Endodermal cell (in vitro differentiated cells): ENCODE measurements at regions not wholly inside any gene's neighbourhood (a gene's known extent, or its start where the extent isn't known, plus 50 kb on each side); places are given as distances from the start of the nearest gene placed in this dataset.
A peak's percentile ranks its signal among the peaks of the same experiment; 100 is the strongest.

Source experiments
- DNase-seq: peaks from one replicate; pipeline ENCODE4 v3.0.0-alpha.2; 2017
- H3K27ac ChIP-seq: 2 replicates; pipeline ENCODE4 v1.5.1; 2013; ENCODE audit warnings: mild to moderate bottlenecking, low read depth, low read length, moderate library complexity
- H3K27me3 ChIP-seq: 2 replicates; pipeline ENCODE4 v1.6.1; 2013; ENCODE audit warnings: mild to moderate bottlenecking, low read length, moderate library complexity; ENCODE audit not compliant: insufficient read depth, control insufficient read depth, poor library complexity, severe bottlenecking
- H3K36me3 ChIP-seq: 2 replicates; pipeline ENCODE4 v1.7.0; 2013; ENCODE audit warnings: mild to moderate bottlenecking, low read length, moderate library complexity; ENCODE audit not compliant: control insufficient read depth, insufficient read depth
- H3K4me1 ChIP-seq: one replicate; pipeline ENCODE4 v1.7.0; 2013; ENCODE audit warnings: low read length; ENCODE audit not compliant: control insufficient read depth, insufficient read depth
- H3K4me3 ChIP-seq: 2 replicates; pipeline ENCODE4 v1.5.1; 2013; ENCODE audit warnings: mild to moderate bottlenecking, low read length, moderate library complexity
- H3K9ac ChIP-seq: 2 replicates; pipeline ENCODE4 v1.6.1; 2013; ENCODE audit warnings: mild to moderate bottlenecking, low read length, moderate library complexity; ENCODE audit not compliant: poor library complexity, severe bottlenecking; ENCODE audit errors: extremely low read depth
- H3K9me3 ChIP-seq: 2 replicates; pipeline ENCODE4 v1.6.1; 2013; ENCODE audit warnings: mild to moderate bottlenecking, low read length, moderate library complexity; ENCODE audit not compliant: control insufficient read depth
- H3K27ac Mint-ChIP-seq: 2 replicates; pipeline ENCODE4 v1.8.0; 2020; ENCODE audit warnings: mixed read lengths
- H3K27me3 Mint-ChIP-seq: 2 replicates; pipeline ENCODE4 v1.8.0; 2021; ENCODE audit warnings: mild to moderate bottlenecking, mixed read lengths; ENCODE audit not compliant: insufficient read depth
- H3K36me3 Mint-ChIP-seq: 2 replicates; pipeline ENCODE4 v1.8.0; 2020; ENCODE audit warnings: low read depth, mixed read lengths
- H3K4me1 Mint-ChIP-seq: 2 replicates; pipeline ENCODE4 v1.8.0; 2020; ENCODE audit warnings: mixed read lengths
- H3K4me3 Mint-ChIP-seq: 2 replicates; pipeline ENCODE4 v1.8.0; 2020; ENCODE audit warnings: mild to moderate bottlenecking, moderate library complexity, mixed read lengths
- H3K9me3 Mint-ChIP-seq: 2 replicates; pipeline ENCODE4 v1.8.0; 2020; ENCODE audit warnings: mild to moderate bottlenecking, mixed read lengths
- WGBS, 2 experiments: methylation state at CpG; one replicate each; pipeline versions ENCODE4 v1.1.5 to v1.1.7; 2013; ENCODE audit warnings: missing lambda C conversion rate in 2 of 2, mixed read lengths in 1 of 2; ENCODE audit not compliant: insufficient coverage in 1 of 2, insufficient read length in 1 of 2; 5-methylcytosine and 5-hydroxymethylcytosine counted together
- TF ChIP-seq, protein P1 (sequence below): fragments of 200-600 bp; sonication (generic); conservative IDR thresholded peaks from 2 replicates; pipeline ENCODE4 v1.5.0; 2021; ENCODE audit warnings: antibody characterized with exemption, mild to moderate bottlenecking

DNA sequence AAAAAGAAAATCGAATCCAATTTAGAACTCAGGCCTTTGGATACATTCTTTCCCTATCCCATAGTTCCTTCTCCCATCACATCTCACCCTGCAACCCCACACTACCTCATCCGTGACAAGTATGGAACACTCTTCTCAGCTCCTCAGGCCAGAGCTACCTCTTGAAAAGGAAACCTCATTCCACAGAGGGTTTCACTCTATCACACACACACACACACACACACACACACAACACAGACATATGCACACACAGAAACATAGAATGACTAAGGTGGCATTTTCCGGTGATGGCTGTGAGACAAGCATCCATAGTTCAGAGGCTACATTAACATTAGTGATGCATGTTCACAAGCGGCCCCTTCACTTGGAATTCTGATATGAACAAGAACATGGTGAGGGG, 122.0 kb upstream of the HES1 start:
- H3K27me3 Mint-ChIP-seq = no peaks in the 10 kb centered on the region

GRCh38 chr3:194014756-194015155, 121.2 kb upstream of the HES1 start:
- Histone ChIP-seq H3K4me1 (no peaks in the 10 kb centered on the region), H3K36me3 (no peaks in the 10 kb centered on the region), H3K9ac (no peak overlapping the region), H3K27ac (no peak overlapping the region), H3K4me3 (no peak overlapping the region), H3K9me3 (no peaks in the 10 kb centered on the region), H3K27me3 (no peaks in the 10 kb centered on the region)
- H3K4me1 Mint-ChIP-seq = peaks cover 6% of the 10 kb centered on the region
- H3K36me3 Mint-ChIP-seq = no peaks in the 10 kb centered on the region
- no peak for DNase-seq
- no peak overlapping the region for H3K4me3 Mint-ChIP-seq
- TF ChIP-seq, protein P1, sequence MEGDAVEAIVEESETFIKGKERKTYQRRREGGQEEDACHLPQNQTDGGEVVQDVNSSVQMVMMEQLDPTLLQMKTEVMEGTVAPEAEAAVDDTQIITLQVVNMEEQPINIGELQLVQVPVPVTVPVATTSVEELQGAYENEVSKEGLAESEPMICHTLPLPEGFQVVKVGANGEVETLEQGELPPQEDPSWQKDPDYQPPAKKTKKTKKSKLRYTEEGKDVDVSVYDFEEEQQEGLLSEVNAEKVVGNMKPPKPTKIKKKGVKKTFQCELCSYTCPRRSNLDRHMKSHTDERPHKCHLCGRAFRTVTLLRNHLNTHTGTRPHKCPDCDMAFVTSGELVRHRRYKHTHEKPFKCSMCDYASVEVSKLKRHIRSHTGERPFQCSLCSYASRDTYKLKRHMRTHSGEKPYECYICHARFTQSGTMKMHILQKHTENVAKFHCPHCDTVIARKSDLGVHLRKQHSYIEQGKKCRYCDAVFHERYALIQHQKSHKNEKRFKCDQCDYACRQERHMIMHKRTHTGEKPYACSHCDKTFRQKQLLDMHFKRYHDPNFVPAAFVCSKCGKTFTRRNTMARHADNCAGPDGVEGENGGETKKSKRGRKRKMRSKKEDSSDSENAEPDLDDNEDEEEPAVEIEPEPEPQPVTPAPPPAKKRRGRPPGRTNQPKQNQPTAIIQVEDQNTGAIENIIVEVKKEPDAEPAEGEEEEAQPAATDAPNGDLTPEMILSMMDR = no peak
- H3K27ac Mint-ChIP-seq = no peak overlapping the region
- WGBS, 2 experiments = 90 to 96% methylated on average over 3 to 4 of the region's 4 CpGs
- H3K27me3 Mint-ChIP-seq = no peaks in the 10 kb centered on the region
- H3K9me3 Mint-ChIP-seq = no peaks in the 10 kb centered on the region

More for the DNA sequence above, 122.0 kb upstream of the HES1 start:
- WGBS, 2 experiments = 89 to 93% methylated on average over 4 of the region's 4 CpGs
- no peaks in the 10 kb centered on the region for H3K9me3 ChIP-seq
- Mint-ChIP-seq H3K4me1 (peaks cover 10% of the 10 kb centered on the region), H3K27ac (no peak overlapping the region), H3K36me3 (no peaks in the 10 kb centered on the region), H3K4me3 (no peak overlapping the region), H3K9me3 (no peaks in the 10 kb centered on the region)
- H3K27ac ChIP-seq = no peak overlapping the region
- H3K4me1 ChIP-seq = no peaks in the 10 kb centered on the region
- no peak overlapping the region for H3K4me3 ChIP-seq
- H3K27me3 ChIP-seq = no peaks in the 10 kb centered on the region
- no peak overlapping the region for H3K9ac ChIP-seq
- DNase-seq = no peak
- TF ChIP-seq, protein P1 = no peak
- no peaks in the 10 kb centered on the region for H3K36me3 ChIP-seq

DNA sequence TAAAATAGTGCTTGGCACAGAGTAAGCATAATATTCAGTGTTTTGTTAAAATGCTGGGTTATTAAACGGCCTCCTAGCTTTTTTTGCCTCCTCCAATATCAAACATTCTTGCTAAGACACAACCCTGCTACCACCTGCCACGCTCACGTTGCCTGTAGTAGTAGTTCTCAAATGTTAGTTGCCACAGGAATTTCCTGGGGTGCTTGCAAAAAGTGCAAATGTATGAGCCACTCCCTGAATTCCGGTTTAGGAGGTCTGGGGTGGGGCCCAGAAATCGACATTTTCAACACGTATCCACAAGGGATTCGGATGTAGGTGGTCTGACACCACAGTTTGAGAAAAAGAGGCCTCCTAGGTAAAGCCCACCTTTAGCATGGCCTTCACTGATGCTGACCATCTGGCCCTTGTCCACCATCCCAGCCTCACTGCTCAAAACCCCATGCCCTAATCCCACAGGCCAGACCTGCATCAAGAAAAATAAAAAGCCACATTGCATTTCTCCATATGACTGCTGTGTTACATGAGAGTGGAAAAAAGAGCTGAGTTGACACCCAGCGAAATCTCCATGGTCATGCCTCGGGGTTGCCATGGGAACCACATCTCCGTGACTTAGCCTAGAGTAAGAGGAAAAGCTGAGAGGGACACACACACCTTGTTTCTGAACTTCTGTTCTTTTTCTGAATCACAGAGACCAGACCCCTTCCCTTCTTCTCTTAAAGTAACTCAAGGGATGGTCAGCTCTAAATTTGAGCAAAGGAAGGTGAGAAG, 116.4 kb upstream of the HES1 start:
- H3K27ac Mint-ChIP-seq = no peak overlapping the region
- 89 to 90% methylated on average over 6 to 10 of the region's 10 CpGs for WGBS, 2 experiments
- no peaks in the 10 kb centered on the region for H3K36me3 Mint-ChIP-seq
- Histone ChIP-seq H3K9ac (no peak overlapping the region), H3K27me3 (no peaks in the 10 kb centered on the region), H3K4me1 (no peaks in the 10 kb centered on the region), H3K4me3 (no peak overlapping the region), H3K27ac (no peak overlapping the region), H3K9me3 (no peaks in the 10 kb centered on the region), H3K36me3 (no peaks in the 10 kb centered on the region)
- no peaks in the 10 kb centered on the region for H3K27me3 Mint-ChIP-seq
- TF ChIP-seq, protein P1 = no peak
- peak; percentile 69 for DNase-seq
- peaks cover 7% of the 10 kb centered on the region for H3K4me1 Mint-ChIP-seq
- H3K9me3 Mint-ChIP-seq = no peaks in the 10 kb centered on the region
- H3K4me3 Mint-ChIP-seq = no peak overlapping the region
